Spleen (tissue), 11 donors: ENCODE measurements at regions not wholly inside any gene's neighbourhood (a gene's known extent, or its start where the extent isn't known, plus 50 kb on each side); places are given as distances from the start of the nearest gene placed in this dataset.

ENCODE experiments used
- DNase-seq: peaks from one replicate; pipeline ENCODE4 v3.0.0-alpha.2; 2020
- H3K27ac ChIP-seq, 8 donors: fragments of 200-600 bp; sonication (generic) in 7 of 8; 1 replicate in 4 of 8; 2 replicates in 4 of 8; pipeline versions ENCODE4 v1.5.0 to v1.8.0; 2016 to 2021; ENCODE audit warnings: inconsistent platforms in 4 of 8, mild to moderate bottlenecking in 4 of 8, moderate library complexity in 1 of 8
- H3K27me3 ChIP-seq, 7 donors: fragments of 200-600 bp; sonication (generic) in 6 of 7; replicated peaks in 1 of 7; 1 replicate in 4 of 7; 2 replicates in 3 of 7; pipeline versions ENCODE4 v1.5.0 to v1.8.0; 2016 to 2021; ENCODE audit warnings: inconsistent platforms in 3 of 7, mild to moderate bottlenecking in 1 of 7
- H3K36me3 ChIP-seq, 6 donors: fragments of 200-600 bp; sonication (generic) in 5 of 6; 1 replicate in 4 of 6; 2 replicates in 2 of 6; pipeline versions ENCODE4 v1.5.0 to v1.8.0; 2016 to 2021; ENCODE audit warnings: inconsistent platforms in 2 of 6
- H3K4me1 ChIP-seq, 6 donors: fragments of 200-600 bp; sonication (generic) in 5 of 6; 1 replicate in 3 of 6; 2 replicates in 3 of 6; pipeline versions ENCODE4 v1.5.0 to v1.8.0; 2016 to 2021; ENCODE audit warnings: inconsistent platforms in 3 of 6
- H3K4me3 ChIP-seq, 8 donors: fragments of 200-600 bp; sonication (generic) in 7 of 8; 1 replicate in 4 of 8; 2 replicates in 4 of 8; pipeline versions ENCODE4 v1.5.0 to v1.8.0; 2016 to 2021; ENCODE audit warnings: inconsistent platforms in 4 of 8, mild to moderate bottlenecking in 4 of 8, moderate library complexity in 2 of 8
- H3K9me3 ChIP-seq, 8 donors: fragments of 200-600 bp; sonication (generic) in 7 of 8; 1 replicate in 4 of 8; 2 replicates in 4 of 8; pipeline versions ENCODE4 v1.5.0 to v1.8.0; 2016 to 2021; ENCODE audit warnings: inconsistent platforms in 4 of 8
- POLR2A ChIP-seq, 3 donors: fragments of 450-650 bp; IDR thresholded peaks; one replicate each; pipeline ENCODE4 v1.5.1; 2017; ENCODE audit warnings: antibody characterized with exemption in 3 of 3, mild to moderate bottlenecking in 1 of 3
- POLR2AphosphoS5 ChIP-seq, 3 donors: sonication (generic); formaldehyde crosslinking; IDR thresholded peaks; one replicate each; pipeline ENCODE4 v1.5.1; 2017; ENCODE audit warnings: antibody characterized with exemption in 3 of 3
- WGBS, 5 donors: extraction: QIAGEN DNeasy Blood & Tissue Kit in 3 of 5; methylation state at CpG; one replicate each; pipeline versions ENCODE4 v1.1.5 to v1.1.7; 2013 to 2018; 5-methylcytosine and 5-hydroxymethylcytosine counted together
- intact Hi-C: fragments of 100-400 bp; cut with DNase I; formaldehyde crosslinking; loops from one replicate; pipeline ENCODE4 v1.15.0; 2023; ENCODE audit warnings: low total_unique reads
- TF ChIP-seq, protein P1 (sequence below), 11 experiments: fragments of 200-600 bp in 7 of 11; fragments of 450-650 bp in 4 of 11; sonication (generic) in 4 of 11; IDR thresholded peaks in 8 of 11; conservative IDR thresholded peaks in 3 of 11; 1 replicate in 7 of 11; 2 replicates in 4 of 11; pipeline versions ENCODE4 v1.4.0 to v1.8.0; 2016 to 2021; ENCODE audit warnings: antibody characterized with exemption in 11 of 11, inconsistent platforms in 4 of 11, mild to moderate bottlenecking in 1 of 11
- donor health status: healthy with polysubstance abuse.
- donor health status: DM: no; HTN: no; CAD: no; lungs with moderate emphysema.
- donor health status: DM: no; HTN: no; CAD: no.
- donor health status: Bipolar disorder and iron deficiency.
- donor health status: healthy.
- donor health status: DM: no; HTN: no; CAD: no.
- donor health status: DM: yes; HTN: yes; CAD: no.

DNA sequence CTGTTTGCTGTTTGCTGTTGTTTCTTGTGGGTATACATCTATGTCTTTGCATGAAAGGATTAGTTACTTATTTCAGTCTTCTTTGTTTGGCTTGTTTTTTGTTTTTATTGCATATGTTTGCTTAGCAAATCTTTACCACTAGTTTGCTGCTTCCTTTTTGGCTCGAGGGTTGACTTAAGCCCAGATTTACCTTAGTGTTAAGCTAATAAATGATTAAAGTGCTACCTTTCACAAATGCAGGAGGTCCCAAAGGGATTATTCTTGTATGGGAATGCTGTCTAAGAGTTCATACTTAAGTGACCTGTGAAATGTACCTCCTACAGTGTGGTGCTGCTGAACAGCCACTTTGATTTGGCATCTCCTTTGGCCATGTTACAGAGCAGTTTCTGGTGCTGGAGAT is 273.5 kb upstream of the NPY start:
- Histone ChIP-seq H3K27me3 (no peaks in the 10 kb centered on the region), H3K9me3 (peaks cover 0 to 42% (median 9%) of the 10 kb centered on the region in 8 donors), H3K27ac (no peak overlapping the region), H3K4me1 (no peaks in the 10 kb centered on the region), H3K4me3 (no peak overlapping the region), H3K36me3 (no peaks in the 10 kb centered on the region)
- WGBS, 5 donors, result 41 to 78% (median 51%) methylated on average over 1 of the region's 1 CpG
- DNase-seq, result no peak
- TF ChIP-seq, protein P1, sequence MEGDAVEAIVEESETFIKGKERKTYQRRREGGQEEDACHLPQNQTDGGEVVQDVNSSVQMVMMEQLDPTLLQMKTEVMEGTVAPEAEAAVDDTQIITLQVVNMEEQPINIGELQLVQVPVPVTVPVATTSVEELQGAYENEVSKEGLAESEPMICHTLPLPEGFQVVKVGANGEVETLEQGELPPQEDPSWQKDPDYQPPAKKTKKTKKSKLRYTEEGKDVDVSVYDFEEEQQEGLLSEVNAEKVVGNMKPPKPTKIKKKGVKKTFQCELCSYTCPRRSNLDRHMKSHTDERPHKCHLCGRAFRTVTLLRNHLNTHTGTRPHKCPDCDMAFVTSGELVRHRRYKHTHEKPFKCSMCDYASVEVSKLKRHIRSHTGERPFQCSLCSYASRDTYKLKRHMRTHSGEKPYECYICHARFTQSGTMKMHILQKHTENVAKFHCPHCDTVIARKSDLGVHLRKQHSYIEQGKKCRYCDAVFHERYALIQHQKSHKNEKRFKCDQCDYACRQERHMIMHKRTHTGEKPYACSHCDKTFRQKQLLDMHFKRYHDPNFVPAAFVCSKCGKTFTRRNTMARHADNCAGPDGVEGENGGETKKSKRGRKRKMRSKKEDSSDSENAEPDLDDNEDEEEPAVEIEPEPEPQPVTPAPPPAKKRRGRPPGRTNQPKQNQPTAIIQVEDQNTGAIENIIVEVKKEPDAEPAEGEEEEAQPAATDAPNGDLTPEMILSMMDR (IDR thresholded peaks at IDR 0.05 in 8 of 11, conservative IDR thresholded peaks at IDR 0.05 in 3 of 11), result no peak
- TF ChIP-seq POLR2AphosphoS5 (IDR thresholded peaks at IDR 0.05), result no peak
- no peak for TF ChIP-seq POLR2A (IDR thresholded peaks at IDR 0.05)
- intact Hi-C loops, result no loop called here

DNA sequence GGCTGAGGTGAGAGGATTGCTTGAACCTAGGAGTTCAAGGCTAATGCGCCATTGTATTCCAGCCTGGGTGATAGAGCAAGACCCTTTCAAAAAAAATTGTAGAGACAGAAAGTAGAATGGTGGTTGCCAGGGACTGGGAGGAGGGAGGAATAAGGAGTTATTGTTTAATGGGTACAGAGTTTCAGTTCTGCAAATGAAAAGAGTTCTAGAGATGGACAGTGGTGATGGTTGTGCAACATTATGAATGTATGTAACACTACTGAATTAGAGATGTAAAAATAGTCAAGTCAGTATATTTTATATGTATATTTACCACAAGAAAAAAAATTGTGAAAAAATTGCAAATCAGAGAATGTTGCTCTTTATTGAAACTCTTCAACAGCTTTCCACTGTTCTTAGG is 266.5 kb upstream of the NPY start:
- TF ChIP-seq POLR2A (IDR thresholded peaks at IDR 0.05), result no peak
- TF ChIP-seq, protein P1 (IDR thresholded peaks at IDR 0.05 in 8 of 11, conservative IDR thresholded peaks at IDR 0.05 in 3 of 11), result no peak
- no peaks in the 10 kb centered on the region for H3K4me1 ChIP-seq
- no peak overlapping the region for H3K27ac ChIP-seq
- no peak for DNase-seq
- intact Hi-C loops, result no loop called here
- 89 to 97% (median 94%) methylated on average over 1 of the region's 1 CpG for WGBS, 5 donors
- no peaks in the 10 kb centered on the region for H3K27me3 ChIP-seq
- peaks cover 0 to 17% (median 0%) of the 10 kb centered on the region in 8 donors for H3K9me3 ChIP-seq
- no peaks in the 10 kb centered on the region for H3K36me3 ChIP-seq
- H3K4me3 ChIP-seq, result no peak overlapping the region

DNA sequence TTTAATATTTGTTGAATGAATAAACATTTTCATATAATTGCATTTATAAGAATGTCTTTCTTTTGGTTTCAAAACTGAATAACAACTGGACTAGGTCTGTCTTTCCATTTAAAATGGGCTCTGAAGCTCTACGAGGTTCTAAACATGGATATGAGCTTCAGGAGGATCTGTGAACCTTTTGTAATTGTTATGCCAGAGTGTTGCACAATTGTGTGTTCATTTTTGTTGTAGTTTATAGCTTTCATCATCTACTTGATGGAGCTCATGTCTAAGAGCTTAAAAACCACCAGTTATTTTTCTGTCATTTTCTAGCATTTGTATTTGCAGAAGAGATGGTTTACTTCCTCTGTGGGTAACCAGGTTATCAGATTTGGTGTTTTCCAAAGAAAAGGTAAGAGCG is 265.7 kb upstream of the NPY start:
- no peak for TF ChIP-seq POLR2AphosphoS5 (IDR thresholded peaks at IDR 0.05)
- DNase-seq, result no peak
- Histone ChIP-seq H3K4me1 (no peaks in the 10 kb centered on the region), H3K9me3 (peaks cover 0 to 11% (median 0%) of the 10 kb centered on the region in 8 donors), H3K27ac (no peak overlapping the region), H3K36me3 (no peaks in the 10 kb centered on the region), H3K4me3 (no peak overlapping the region), H3K27me3 (no peaks in the 10 kb centered on the region)
- WGBS, 5 donors, result 61 to 75% (median 72%) methylated on average over 2 of the region's 2 CpGs
- intact Hi-C loops, result no loop called here

DNA sequence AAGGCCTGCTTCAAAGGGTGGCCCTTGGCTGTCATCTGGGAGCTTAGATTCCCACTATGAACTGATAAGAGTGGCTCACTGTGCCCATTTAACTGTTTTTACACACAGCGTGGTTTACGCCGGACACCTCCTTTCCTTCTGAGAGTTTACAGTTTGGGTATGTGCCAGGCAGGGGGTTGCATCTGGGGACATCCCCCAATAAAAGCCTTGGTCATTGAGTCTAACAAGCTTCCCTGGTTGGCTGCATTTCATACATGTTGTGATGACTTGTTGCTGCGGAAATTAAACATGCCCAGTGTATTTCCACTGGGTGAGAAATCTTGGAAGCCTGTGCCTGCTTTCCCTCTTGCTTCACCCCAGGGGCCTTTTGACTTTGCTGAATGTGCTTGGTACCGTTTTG is 264.1 kb upstream of the NPY start:
- Histone ChIP-seq H3K27ac (no peak overlapping the region), H3K4me3 (no peak overlapping the region), H3K36me3 (no peaks in the 10 kb centered on the region), H3K9me3 (peaks cover 0 to 3% (median 0%) of the 10 kb centered on the region in 8 donors), H3K4me1 (no peaks in the 10 kb centered on the region), H3K27me3 (no peaks in the 10 kb centered on the region)
- TF ChIP-seq POLR2A (IDR thresholded peaks at IDR 0.05), result no peak
- TF ChIP-seq POLR2AphosphoS5 (IDR thresholded peaks at IDR 0.05), result no peak
- TF ChIP-seq, protein P1 (IDR thresholded peaks at IDR 0.05 in 8 of 11, conservative IDR thresholded peaks at IDR 0.05 in 3 of 11), result no peak
- DNase-seq, result no peak
- 71 to 85% (median 76%) methylated on average over 5 of the region's 5 CpGs for WGBS, 5 donors
- intact Hi-C loops, result no loop called here
